ENCODE measurements at regions not wholly inside any gene's neighbourhood (a gene's known extent, or its start where the extent isn't known, plus 50 kb on each side); places are given as distances from the start of the nearest gene placed in this dataset.

- Histone ChIP-seq H3K4me2 (ENCODE audit: low read length) (no peak overlapping the region), H3K9me2 (ENCODE audit: insufficient read depth, low read length) (no peaks in the 10 kb centered on the region), H3K36me3 (ENCODE audit: insufficient read depth, low read length) (no peaks in the 10 kb centered on the region), H3K4me1 (ENCODE audit: insufficient read depth, low read length, poor library complexity, severe bottlenecking) (no peaks in the 10 kb centered on the region), H3K9me3 (ENCODE audit: low read length) (no peaks in the 10 kb centered on the region), H3K27ac (ENCODE audit: low read depth, low read length, poor library complexity, severe bottlenecking) (no peak overlapping the region), H4K20me1 (ENCODE audit: insufficient read depth, low read length) (no peaks in the 10 kb centered on the region), H2AFZ (ENCODE audit: low read length) (no peak overlapping the region), H3K4me3 (ENCODE audit: low read depth, low read length, poor library complexity, severe bottlenecking) (no peak overlapping the region), H3K79me2 (ENCODE audit: insufficient read depth, low read depth, low read length) (no peaks in the 10 kb centered on the region)
- ChIA-PET CTCF (ENCODE audit: unreplicated experiment) (interaction anchor here (1.4 kb wide), 1 partner anchor 133 kb away, joined by 3 read pairs; no protein-coding TSS in a partner anchor), POLR2A (interaction anchor here (1.0 kb wide), 1 partner anchor 9 kb away, joined by 4 read pairs; no protein-coding TSS in a partner anchor)
- intact Hi-C loops (cut with micrococcal nuclease; ENCODE audit: unreplicated experiment): loop anchor here (5.0 kb wide), 1 partner anchor 140 kb away; no protein-coding TSS in a partner anchor
- DNase-seq (ENCODE audit: low spot score): no peak
- TF ChIP-seq CTCF (conservative IDR thresholded peaks at IDR 0.05; ENCODE audit: low read length): no peak
- no peak for TF ChIP-seq EZH2phosphoT487 (IDR thresholded peaks at IDR 0.05; ENCODE audit: borderline replicate concordance, low read depth, low read length)
- no TSS peak for BruUV-seq (replicated peaks)
These were observed 132.3 kb upstream of the RASGRP1 start for GRCh38 chr15:38696790-38697495.

GRCh38 chr15:38698254-38698653, 133.6 kb upstream of the RASGRP1 start:
- H3K9me3 ChIP-seq (ENCODE audit: low read length): no peaks in the 10 kb centered on the region
- no peak for DNase-seq (ENCODE audit: low spot score)
- H2AFZ ChIP-seq (ENCODE audit: low read length): no peak overlapping the region
- BruUV-seq (replicated peaks): no TSS peak
- POLR2A ChIA-PET: interaction anchor here (1.2 kb wide), 1 partner anchor 244 kb away, joined by 3 read pairs; no protein-coding TSS in a partner anchor
- no peaks in the 10 kb centered on the region for H3K79me2 ChIP-seq (ENCODE audit: insufficient read depth, low read depth, low read length)
- no peaks in the 10 kb centered on the region for H4K20me1 ChIP-seq (ENCODE audit: insufficient read depth, low read length)
- CTCF ChIA-PET (ENCODE audit: unreplicated experiment): interaction anchor here (1.4 to 1.8 kb wide), 2 partner anchors 135 to 257 kb away, joined by 3 to 26 read pairs; no protein-coding TSS in a partner anchor
- no peaks in the 10 kb centered on the region for H3K9me2 ChIP-seq (ENCODE audit: insufficient read depth, low read length)
- no peak overlapping the region for H3K4me3 ChIP-seq (ENCODE audit: low read depth, low read length, poor library complexity, severe bottlenecking)
- no peaks in the 10 kb centered on the region for H3K36me3 ChIP-seq (ENCODE audit: insufficient read depth, low read length)
- intact Hi-C loops (cut with micrococcal nuclease; ENCODE audit: unreplicated experiment): loop anchor here (5.0 kb wide), 1 partner anchor 141 kb away; no protein-coding TSS in a partner anchor
- TF ChIP-seq EZH2phosphoT487 (IDR thresholded peaks at IDR 0.05; ENCODE audit: borderline replicate concordance, low read depth, low read length) (no peak), CTCF (conservative IDR thresholded peaks at IDR 0.05; ENCODE audit: low read length) (no peak)
- no peak overlapping the region for H3K4me2 ChIP-seq (ENCODE audit: low read length)
- no peak overlapping the region for H3K27ac ChIP-seq (ENCODE audit: low read depth, low read length, poor library complexity, severe bottlenecking)
- H3K4me1 ChIP-seq (ENCODE audit: insufficient read depth, low read length, poor library complexity, severe bottlenecking): no peaks in the 10 kb centered on the region

Data from OCI-LY7 (cell line).